Activated naive CD8-positive, alpha-beta T cell treated with anti-CD3 and anti-CD28 coated beads, Interleukin-2, amount 50 U/mL, for 24 hours (primary cell): ENCODE measurements at regions not wholly inside any gene's neighbourhood (a gene's known extent, or its start where the extent isn't known, plus 50 kb on each side); places are given as distances from the start of the nearest gene placed in this dataset.

Experiments
- ATAC-seq: fragments of 150-1000 bp; cut with Tn5 transposase; one replicate; pipeline ENCODE4 v1.10.0; 2021
- DNase-seq: peaks from one replicate; pipeline ENCODE4 v3.0.0; 2021
- H3K27ac Mint-ChIP-seq: one replicate; pipeline ENCODE4 v1.8.0; 2021; ENCODE audit warnings: mild to moderate bottlenecking, mixed read lengths
- H3K27me3 Mint-ChIP-seq: one replicate; pipeline ENCODE4 v1.8.0; 2021; ENCODE audit warnings: mixed read lengths
- H3K36me3 Mint-ChIP-seq: one replicate; pipeline ENCODE4 v1.8.0; 2021; ENCODE audit warnings: low read depth, mixed read lengths
- H3K4me1 Mint-ChIP-seq: one replicate; pipeline ENCODE4 v1.8.0; 2021; ENCODE audit warnings: mixed read lengths
- H3K4me3 Mint-ChIP-seq: one replicate; pipeline ENCODE4 v1.8.0; 2021; ENCODE audit warnings: mild to moderate bottlenecking, moderate library complexity, mixed read lengths
- H3K9me3 Mint-ChIP-seq: one replicate; pipeline ENCODE4 v1.8.0; 2021; ENCODE audit warnings: mixed read lengths

- no peak overlapping the region for H3K27ac Mint-ChIP-seq
- H3K4me1 Mint-ChIP-seq, result no peaks in the 10 kb centered on the region
- no peaks in the 10 kb centered on the region for H3K9me3 Mint-ChIP-seq
- H3K4me3 Mint-ChIP-seq, result no peak overlapping the region
- H3K27me3 Mint-ChIP-seq, result no peaks in the 10 kb centered on the region
- DNase-seq, result no peak
- no peaks in the 10 kb centered on the region for H3K36me3 Mint-ChIP-seq
- ATAC-seq, result no peak
Measured at GRCh38 chr2:5751873-5752482, 59.8 kb downstream of the SOX11 start.

- Mint-ChIP-seq H3K9me3 (no peaks in the 10 kb centered on the region), H3K27ac (no peak overlapping the region), H3K27me3 (no peaks in the 10 kb centered on the region), H3K4me3 (no peak overlapping the region), H3K4me1 (no peaks in the 10 kb centered on the region), H3K36me3 (no peaks in the 10 kb centered on the region)
- no peak for ATAC-seq
- DNase-seq, result no peak
Measured at GRCh38 chr2:5756272-5756671, 64.1 kb downstream of the SOX11 start.

GRCh38 chr2:5758346-5758745 lies 66.2 kb downstream of the SOX11 start:
- H3K27ac Mint-ChIP-seq, result no peak overlapping the region

GRCh38 chr2:5759949-5760348 lies 67.8 kb downstream of the SOX11 start:
- ATAC-seq (no peak), DNase-seq (no peak)
- H3K36me3 Mint-ChIP-seq, result no peaks in the 10 kb centered on the region
- H3K27ac Mint-ChIP-seq, result no peak overlapping the region
- H3K4me3 Mint-ChIP-seq, result no peak overlapping the region
- H3K4me1 Mint-ChIP-seq, result no peaks in the 10 kb centered on the region
- H3K27me3 Mint-ChIP-seq, result no peaks in the 10 kb centered on the region
- peaks cover 5% of the 10 kb centered on the region for H3K9me3 Mint-ChIP-seq

More at GRCh38 chr2:5758346-5758745, 66.2 kb downstream of the SOX11 start:
- H3K4me1 Mint-ChIP-seq, result no peaks in the 10 kb centered on the region
- H3K27me3 Mint-ChIP-seq, result no peaks in the 10 kb centered on the region
- peaks cover 4% of the 10 kb centered on the region for H3K9me3 Mint-ChIP-seq
- H3K36me3 Mint-ChIP-seq, result no peaks in the 10 kb centered on the region
- DNase-seq (no peak), ATAC-seq (no peak)
- H3K4me3 Mint-ChIP-seq, result no peak overlapping the region

- H3K4me1 Mint-ChIP-seq, result no peaks in the 10 kb centered on the region
- no peaks in the 10 kb centered on the region for H3K27me3 Mint-ChIP-seq
- H3K36me3 Mint-ChIP-seq, result no peaks in the 10 kb centered on the region
- H3K9me3 Mint-ChIP-seq, result peaks cover 8% of the 10 kb centered on the region
- DNase-seq (no peak), ATAC-seq (no peak)
- H3K27ac Mint-ChIP-seq, result no peak overlapping the region
- H3K4me3 Mint-ChIP-seq, result no peak overlapping the region
Measured at GRCh38 chr2:5763531-5763930, 71.3 kb downstream of the SOX11 start.

GRCh38 chr2:5764041-5764440 lies 71.9 kb downstream of the SOX11 start:
- no peak for ATAC-seq
- DNase-seq, result no peak
- no peaks in the 10 kb centered on the region for H3K36me3 Mint-ChIP-seq
- no peak overlapping the region for H3K4me3 Mint-ChIP-seq
- H3K27ac Mint-ChIP-seq, result no peak overlapping the region
- no peaks in the 10 kb centered on the region for H3K4me1 Mint-ChIP-seq
- H3K9me3 Mint-ChIP-seq, result peaks cover 8% of the 10 kb centered on the region
- no peaks in the 10 kb centered on the region for H3K27me3 Mint-ChIP-seq

GRCh38 chr2:5766056-5766455 lies 73.9 kb downstream of the SOX11 start:
- Mint-ChIP-seq H3K4me3 (no peak overlapping the region), H3K36me3 (no peaks in the 10 kb centered on the region), H3K4me1 (no peaks in the 10 kb centered on the region), H3K27ac (no peak overlapping the region), H3K9me3 (peaks cover 8% of the 10 kb centered on the region), H3K27me3 (no peaks in the 10 kb centered on the region)
- DNase-seq, result no peak
- no peak for ATAC-seq

GRCh38 chr2:5766561-5766960 lies 74.4 kb downstream of the SOX11 start:
- no peak overlapping the region for H3K27ac Mint-ChIP-seq
- H3K4me1 Mint-ChIP-seq, result no peaks in the 10 kb centered on the region
- no peak overlapping the region for H3K4me3 Mint-ChIP-seq
- no peak for ATAC-seq
- no peak for DNase-seq
- H3K27me3 Mint-ChIP-seq, result no peaks in the 10 kb centered on the region
- no peaks in the 10 kb centered on the region for H3K36me3 Mint-ChIP-seq
- peaks cover 8% of the 10 kb centered on the region for H3K9me3 Mint-ChIP-seq

- Mint-ChIP-seq H3K4me3 (no peak overlapping the region), H3K27me3 (peaks cover 2% of the 10 kb centered on the region), H3K36me3 (no peaks in the 10 kb centered on the region), H3K27ac (no peak overlapping the region), H3K4me1 (no peaks in the 10 kb centered on the region), H3K9me3 (peaks cover 3% of the 10 kb centered on the region)
- ATAC-seq, result no peak
- no peak for DNase-seq
Measured at GRCh38 chr2:5777131-5777535, 84.9 kb downstream of the SOX11 start.

- no peaks in the 10 kb centered on the region for H3K4me1 Mint-ChIP-seq
- ATAC-seq (no peak), DNase-seq (no peak)
- peaks cover 2% of the 10 kb centered on the region for H3K27me3 Mint-ChIP-seq
- H3K27ac Mint-ChIP-seq, result no peak overlapping the region
- no peak overlapping the region for H3K4me3 Mint-ChIP-seq
- H3K36me3 Mint-ChIP-seq, result no peaks in the 10 kb centered on the region
- peaks cover 9% of the 10 kb centered on the region for H3K9me3 Mint-ChIP-seq
Measured at GRCh38 chr2:5781679-5782078, 89.5 kb downstream of the SOX11 start.

GRCh38 chr2:5782103-5782502 lies 89.9 kb downstream of the SOX11 start:
- H3K27me3 Mint-ChIP-seq, result peaks cover 2% of the 10 kb centered on the region
- H3K4me1 Mint-ChIP-seq, result no peaks in the 10 kb centered on the region
- H3K9me3 Mint-ChIP-seq, result peaks cover 10% of the 10 kb centered on the region
- no peak overlapping the region for H3K4me3 Mint-ChIP-seq
- DNase-seq (no peak), ATAC-seq (no peak)
- H3K27ac Mint-ChIP-seq, result no peak overlapping the region
- no peaks in the 10 kb centered on the region for H3K36me3 Mint-ChIP-seq

GRCh38 chr2:5788447-5788846 lies 96.3 kb downstream of the SOX11 start:
- Mint-ChIP-seq H3K4me3 (no peak overlapping the region), H3K9me3 (peaks cover 16% of the 10 kb centered on the region), H3K4me1 (no peaks in the 10 kb centered on the region), H3K27me3 (no peaks in the 10 kb centered on the region), H3K36me3 (no peaks in the 10 kb centered on the region), H3K27ac (no peak overlapping the region)
- ATAC-seq (no peak), DNase-seq (no peak)

- Mint-ChIP-seq H3K36me3 (no peaks in the 10 kb centered on the region), H3K9me3 (peaks cover 13% of the 10 kb centered on the region), H3K27me3 (no peaks in the 10 kb centered on the region), H3K27ac (no peak overlapping the region), H3K4me1 (no peaks in the 10 kb centered on the region), H3K4me3 (no peak overlapping the region)
- DNase-seq, result no peak
- no peak for ATAC-seq
Measured at GRCh38 chr2:5791371-5791770, 99.2 kb downstream of the SOX11 start.

GRCh38 chr2:5794012-5794411 lies 101.8 kb downstream of the SOX11 start:
- Mint-ChIP-seq H3K27me3 (no peaks in the 10 kb centered on the region), H3K9me3 (peaks cover 5% of the 10 kb centered on the region), H3K27ac (no peak overlapping the region), H3K4me1 (no peaks in the 10 kb centered on the region), H3K4me3 (no peak overlapping the region), H3K36me3 (no peaks in the 10 kb centered on the region)
- no peak for DNase-seq
- no peak for ATAC-seq

GRCh38 chr2:5798084-5798483 lies 105.9 kb downstream of the SOX11 start:
- Mint-ChIP-seq H3K36me3 (no peaks in the 10 kb centered on the region), H3K4me3 (no peak overlapping the region), H3K27ac (no peak overlapping the region), H3K4me1 (no peaks in the 10 kb centered on the region), H3K9me3 (peaks cover 3% of the 10 kb centered on the region), H3K27me3 (no peaks in the 10 kb centered on the region)
- DNase-seq (no peak), ATAC-seq (no peak)

GRCh38 chr2:5799348-5799747 lies 107.2 kb downstream of the SOX11 start:
- no peaks in the 10 kb centered on the region for H3K4me1 Mint-ChIP-seq
- no peak for ATAC-seq
- peaks cover 3% of the 10 kb centered on the region for H3K9me3 Mint-ChIP-seq
- no peak for DNase-seq
- H3K27me3 Mint-ChIP-seq, result peaks cover 2% of the 10 kb centered on the region
- no peaks in the 10 kb centered on the region for H3K36me3 Mint-ChIP-seq
- no peak overlapping the region for H3K4me3 Mint-ChIP-seq
- no peak overlapping the region for H3K27ac Mint-ChIP-seq
